Astrocyte of the spinal cord (primary cell): ENCODE measurements at regions not wholly inside any gene's neighbourhood (a gene's known extent, or its start where the extent isn't known, plus 50 kb on each side); places are given as distances from the start of the nearest gene placed in this dataset.

Source experiments
- DNase-seq: peaks from one replicate; pipeline ENCODE4 v3.0.0; 2011; ENCODE audit warnings: low read depth, low spot score
- H3K4me3 ChIP-seq: 2 replicates; pipeline ENCODE4 v1.5.1; 2011; ENCODE audit warnings: low read depth, mild to moderate bottlenecking, low read length, moderate library complexity
- CTCF ChIP-seq: IDR thresholded peaks from 2 replicates; pipeline ENCODE4 v1.5.1; 2012; ENCODE audit warnings: low read depth, mild to moderate bottlenecking, low read length, inconsistent platforms
- in situ Hi-C: cut with HindIII; loops from 2 replicates; pipeline ENCODE4 v1.10.0; 2017; ENCODE audit warnings: low sequenced_read_pairs

- no peak overlapping the region for H3K4me3 ChIP-seq
- in situ Hi-C loops, result no loop called here
Observed at GRCh38 chr6:130524552-130524951, 158.7 kb downstream of the TMEM200A start.

GRCh38 chr6:130525408-130525807 lies 159.6 kb downstream of the TMEM200A start:
- no peak overlapping the region for H3K4me3 ChIP-seq
- no peak for DNase-seq
- TF ChIP-seq CTCF, result no peak
- in situ Hi-C loops, result no loop called here

More at GRCh38 chr6:130524552-130524951, 158.7 kb downstream of the TMEM200A start:
- no peak for TF ChIP-seq CTCF
- DNase-seq, result no peak

- no peak for TF ChIP-seq CTCF
- in situ Hi-C loops, result no loop called here
Observed at GRCh38 chr6:130526466-130526865, 160.6 kb downstream of the TMEM200A start.

GRCh38 chr6:130527173-130527572 lies 161.4 kb downstream of the TMEM200A start:
- H3K4me3 ChIP-seq, result no peak overlapping the region
- no peak for TF ChIP-seq CTCF
- no peak for DNase-seq
- in situ Hi-C loops, result no loop called here

More at GRCh38 chr6:130526466-130526865, 160.6 kb downstream of the TMEM200A start:
- no peak for DNase-seq
- H3K4me3 ChIP-seq, result no peak overlapping the region

GRCh38 chr6:130529569-130530149 lies 163.8 kb downstream of the TMEM200A start:
- TF ChIP-seq CTCF, result no peak
- no peak for DNase-seq
- in situ Hi-C loops, result no loop called here
- no peak overlapping the region for H3K4me3 ChIP-seq

GRCh38 chr6:130534627-130535026 lies 168.8 kb downstream of the TMEM200A start:
- DNase-seq, result no peak
- TF ChIP-seq CTCF, result no peak
- in situ Hi-C loops, result no loop called here
- H3K4me3 ChIP-seq, result no peak overlapping the region

- no peak overlapping the region for H3K4me3 ChIP-seq
- in situ Hi-C loops, result no loop called here
- TF ChIP-seq CTCF, result no peak
- no peak for DNase-seq
Observed at GRCh38 chr6:130535242-130535641, 169.4 kb downstream of the TMEM200A start.
